Kidney (tissue), 13 donors: ENCODE measurements at regions not wholly inside any gene's neighbourhood (a gene's known extent, or its start where the extent isn't known, plus 50 kb on each side); places are given as distances from the start of the nearest gene placed in this dataset.

Experiments used
- DNase-seq, 5 donors: peaks; one replicate each; pipeline ENCODE4 v3.0.0-alpha.2; 2013 to 2020
- FAIRE-seq: peaks from 2 replicates; lab custom pipeline; 2012; peaks lifted over from hg19 to GRCh38; lab: Jason Lieb, UNC
- H3K27ac ChIP-seq, 2 donors: one replicate each; pipeline ENCODE4 v1.7.0; 2013; ENCODE audit warnings: low read depth in 2 of 2, low read length in 2 of 2, inconsistent platforms in 1 of 2
- H3K27me3 ChIP-seq: one replicate; pipeline ENCODE4 v1.7.1; 2013; ENCODE audit warnings: low read length, inconsistent platforms; ENCODE audit not compliant: control insufficient read depth, insufficient read depth
- H3K36me3 ChIP-seq, 3 donors: one replicate each; pipeline versions ENCODE4 v1.7.0 to v1.7.1; 2013; ENCODE audit warnings: low read length in 3 of 3, control low read depth in 1 of 3, inconsistent platforms in 1 of 3; ENCODE audit not compliant: insufficient read depth in 3 of 3, control insufficient read depth in 2 of 3
- H3K4me1 ChIP-seq, 3 donors: one replicate each; pipeline versions ENCODE4 v1.7.0 to v1.7.1; 2013; ENCODE audit warnings: low read length in 3 of 3, inconsistent platforms in 1 of 3, low read depth in 1 of 3; ENCODE audit not compliant: control insufficient read depth in 2 of 3, insufficient read depth in 2 of 3
- H3K4me3 ChIP-seq, 3 donors: one replicate each; pipeline versions ENCODE4 v1.7.0 to v1.8.1; 2013; ENCODE audit warnings: low read length in 3 of 3, control low read depth in 1 of 3, inconsistent platforms in 1 of 3
- H3K9ac ChIP-seq, 3 donors: one replicate each; pipeline versions ENCODE4 v1.7.0 to v1.7.1; 2013; ENCODE audit warnings: low read length in 3 of 3, control low read depth in 1 of 3, inconsistent platforms in 1 of 3
- H3K9me3 ChIP-seq, 3 donors: one replicate each; pipeline versions ENCODE4 v1.7.0 to v1.7.1; 2013; ENCODE audit warnings: low read length in 3 of 3, control low read depth in 1 of 3, inconsistent platforms in 1 of 3; ENCODE audit not compliant: control insufficient read depth in 2 of 3, insufficient read depth in 1 of 3
- intact Hi-C: fragments of 100-400 bp; cut with DNase I; formaldehyde crosslinking; loops from one replicate; pipeline ENCODE4 v1.11.1; 2022
- TF ChIP-seq, protein P1 (sequence below): IDR thresholded peaks from 3 replicates; pipeline ENCODE4 v1.5.1; 2012; ENCODE audit warnings: mild to moderate bottlenecking, moderate library complexity, borderline replicate concordance; ENCODE audit not compliant: insufficient read depth; ENCODE audit errors: extremely low read depth
- donor health status: control.
- donor health status: control.
- donor health status: control.
- donor health status: control.
- donor health status: control.
- donor health status: DM: yes; HTN: yes; CAD: no.
- donor health status: Normal renal cell carcinoma (clear cell type).

DNA sequence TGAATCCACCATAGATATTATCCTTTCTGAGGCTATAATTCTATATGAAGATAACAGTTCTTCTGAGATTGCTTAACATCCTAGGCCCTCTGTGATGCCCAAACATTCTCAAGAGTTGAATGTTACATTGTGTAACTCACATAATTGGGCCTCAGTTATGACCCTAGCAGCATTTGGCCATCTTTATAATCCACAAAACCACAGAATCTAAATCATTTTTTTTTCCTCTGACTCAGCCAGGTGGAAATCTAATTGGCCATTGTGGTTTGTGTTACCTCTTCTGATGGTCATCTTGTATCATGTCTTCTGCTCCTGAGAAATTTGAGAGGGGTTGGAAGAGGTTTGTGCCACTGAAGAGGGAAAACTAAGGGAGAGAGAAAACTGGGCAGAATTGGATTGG is 99.5 kb downstream of the LINC00237 start:
- Histone ChIP-seq H3K9ac (no peak overlapping the region), H3K27me3 (no peaks in the 10 kb centered on the region), H3K4me1 (no peaks in the 10 kb centered on the region), H3K9me3 (no peaks in the 10 kb centered on the region), H3K27ac (no peak overlapping the region), H3K4me3 (no peak overlapping the region), H3K36me3 (no peaks in the 10 kb centered on the region)
- DNase-seq (no peak), FAIRE-seq (no peak)
- TF ChIP-seq, protein P1, sequence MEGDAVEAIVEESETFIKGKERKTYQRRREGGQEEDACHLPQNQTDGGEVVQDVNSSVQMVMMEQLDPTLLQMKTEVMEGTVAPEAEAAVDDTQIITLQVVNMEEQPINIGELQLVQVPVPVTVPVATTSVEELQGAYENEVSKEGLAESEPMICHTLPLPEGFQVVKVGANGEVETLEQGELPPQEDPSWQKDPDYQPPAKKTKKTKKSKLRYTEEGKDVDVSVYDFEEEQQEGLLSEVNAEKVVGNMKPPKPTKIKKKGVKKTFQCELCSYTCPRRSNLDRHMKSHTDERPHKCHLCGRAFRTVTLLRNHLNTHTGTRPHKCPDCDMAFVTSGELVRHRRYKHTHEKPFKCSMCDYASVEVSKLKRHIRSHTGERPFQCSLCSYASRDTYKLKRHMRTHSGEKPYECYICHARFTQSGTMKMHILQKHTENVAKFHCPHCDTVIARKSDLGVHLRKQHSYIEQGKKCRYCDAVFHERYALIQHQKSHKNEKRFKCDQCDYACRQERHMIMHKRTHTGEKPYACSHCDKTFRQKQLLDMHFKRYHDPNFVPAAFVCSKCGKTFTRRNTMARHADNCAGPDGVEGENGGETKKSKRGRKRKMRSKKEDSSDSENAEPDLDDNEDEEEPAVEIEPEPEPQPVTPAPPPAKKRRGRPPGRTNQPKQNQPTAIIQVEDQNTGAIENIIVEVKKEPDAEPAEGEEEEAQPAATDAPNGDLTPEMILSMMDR: no peak
- intact Hi-C loops: no loop called here

DNA sequence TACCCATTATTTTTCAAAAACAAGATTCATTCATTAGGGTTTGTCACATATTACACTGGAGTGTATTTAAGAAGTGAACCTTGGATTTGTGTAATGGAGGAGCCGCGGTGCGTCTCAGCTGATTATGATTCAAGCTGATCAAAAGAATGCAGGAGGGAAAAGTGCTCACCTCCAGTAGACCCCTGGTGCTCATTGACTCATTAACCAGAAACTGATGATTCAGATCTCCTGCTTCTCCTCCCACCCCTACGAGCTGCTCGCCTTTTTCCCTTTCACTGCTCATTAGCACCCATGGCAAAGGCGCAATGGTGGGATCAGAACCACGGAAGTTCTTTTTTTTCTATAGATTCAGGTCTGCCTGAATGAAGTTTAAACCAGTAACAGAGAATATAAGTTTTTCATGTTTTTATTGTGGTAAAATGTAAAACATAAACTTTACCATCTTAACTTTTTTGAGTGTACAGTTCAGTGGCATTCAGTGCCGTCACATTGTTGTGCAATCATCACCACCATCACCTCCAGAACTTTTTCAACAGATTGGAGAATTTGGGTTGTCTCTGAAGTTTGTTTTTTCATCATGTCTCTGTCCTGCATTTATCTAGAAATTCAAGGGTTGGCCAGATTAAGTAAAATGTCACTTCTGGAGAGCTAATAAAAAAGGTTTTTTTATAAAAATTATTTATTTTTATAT is 101.6 kb downstream of the LINC00237 start:
- DNase-seq: peak in 2 of 5 donors; percentile 20 to 46
- FAIRE-seq: no peak
- Histone ChIP-seq H3K9me3 (no peaks in the 10 kb centered on the region), H3K4me1 (no peaks in the 10 kb centered on the region), H3K9ac (no peak overlapping the region), H3K27ac (no peak overlapping the region), H3K27me3 (no peaks in the 10 kb centered on the region), H3K4me3 (no peak overlapping the region), H3K36me3 (no peaks in the 10 kb centered on the region)
- intact Hi-C loops: no loop called here
- TF ChIP-seq, protein P1: no peak

DNA sequence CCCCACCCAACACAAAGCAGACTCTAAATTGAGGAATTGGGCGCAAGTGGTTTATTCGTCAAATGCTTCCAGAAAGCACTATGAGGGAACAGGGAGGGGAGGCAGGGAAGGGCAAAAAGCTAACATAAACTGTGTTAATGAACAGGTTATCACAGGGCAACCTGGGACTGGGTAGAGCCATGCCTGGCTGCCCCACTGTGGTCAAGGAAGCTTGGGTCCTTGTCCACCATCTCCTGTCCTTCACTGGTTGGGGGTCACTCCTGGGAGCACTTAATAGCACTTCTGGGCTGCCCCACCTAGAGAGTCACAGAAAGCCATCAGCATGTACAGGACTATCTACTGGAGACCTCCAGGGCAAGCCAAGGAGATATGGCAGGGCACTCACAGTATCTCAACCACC is 102.3 kb downstream of the LINC00237 start:
- no peak for FAIRE-seq
- no peaks in the 10 kb centered on the region for H3K27me3 ChIP-seq
- no peaks in the 10 kb centered on the region for H3K9me3 ChIP-seq
- H3K4me3 ChIP-seq: no peak overlapping the region
- H3K9ac ChIP-seq: no peak overlapping the region
- H3K4me1 ChIP-seq: no peaks in the 10 kb centered on the region
- intact Hi-C loops: no loop called here
- H3K36me3 ChIP-seq: no peaks in the 10 kb centered on the region
- no peak for DNase-seq
- TF ChIP-seq, protein P1: no peak
- no peak overlapping the region for H3K27ac ChIP-seq

DNA sequence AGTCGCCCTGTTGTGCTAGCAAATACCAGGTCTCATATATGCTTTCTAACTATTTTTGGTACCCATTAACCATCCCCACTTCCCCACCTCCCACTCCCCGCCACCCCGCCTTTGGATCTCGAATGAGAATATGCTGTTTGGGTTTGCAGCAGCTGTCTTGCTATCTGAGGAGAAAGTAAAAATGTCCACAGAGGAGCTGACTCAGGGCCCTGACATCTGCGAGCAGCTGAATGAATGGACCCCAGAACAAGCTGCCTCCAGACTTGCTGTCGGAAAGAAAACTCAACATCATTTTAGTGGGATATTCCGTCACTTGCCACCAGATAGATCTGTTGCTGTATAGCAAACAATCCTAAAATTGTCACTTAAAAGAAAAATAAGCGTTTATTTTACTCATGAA is 103.7 kb downstream of the LINC00237 start:
- FAIRE-seq (no peak), DNase-seq (no peak)
- no peak overlapping the region for H3K4me3 ChIP-seq
- no peaks in the 10 kb centered on the region for H3K27me3 ChIP-seq
- intact Hi-C loops: no loop called here
- no peaks in the 10 kb centered on the region for H3K9me3 ChIP-seq
- TF ChIP-seq, protein P1: no peak
- no peaks in the 10 kb centered on the region for H3K36me3 ChIP-seq
- no peak overlapping the region for H3K9ac ChIP-seq
- no peaks in the 10 kb centered on the region for H3K4me1 ChIP-seq
- H3K27ac ChIP-seq: no peak overlapping the region
